Midbrain (tissue), 1 donor: ENCODE measurements at regions not wholly inside any gene's neighbourhood (a gene's known extent, or its start where the extent isn't known, plus 50 kb on each side); places are given as distances from the start of the nearest gene placed in this dataset.

Source experiments
- DNase-seq: peaks from one replicate; lab custom pipeline; 2025; lab: John Stamatoyannopoulos, UW

GRCh38 chr1:82445827-82446226 is 645.1 kb downstream of the ADGRL2 start:
- no peak for DNase-seq

GRCh38 chr1:82445132-82445531 is 644.4 kb downstream of the ADGRL2 start:
- DNase-seq, result no peak

DNA sequence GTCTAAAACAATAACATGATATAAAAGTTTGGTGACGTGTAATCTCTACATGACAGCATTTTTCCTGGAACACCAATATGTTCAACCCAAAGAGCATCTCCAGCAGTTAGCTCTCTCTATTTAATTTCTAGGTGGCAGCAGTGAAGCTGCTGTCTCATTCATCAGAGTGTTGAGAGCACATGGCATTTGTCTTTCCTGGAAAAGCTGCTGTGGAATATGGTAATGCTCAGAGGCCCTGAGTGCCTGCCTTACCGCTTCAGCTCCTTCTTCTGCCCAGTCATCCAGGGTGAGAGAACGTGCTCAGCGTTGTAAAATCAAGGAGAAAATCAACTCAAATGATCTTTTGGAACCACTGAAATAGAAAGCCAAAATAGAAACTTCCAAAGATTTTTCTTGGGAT is 640.7 kb downstream of the ADGRL2 start:
- DNase-seq, result no peak

DNA sequence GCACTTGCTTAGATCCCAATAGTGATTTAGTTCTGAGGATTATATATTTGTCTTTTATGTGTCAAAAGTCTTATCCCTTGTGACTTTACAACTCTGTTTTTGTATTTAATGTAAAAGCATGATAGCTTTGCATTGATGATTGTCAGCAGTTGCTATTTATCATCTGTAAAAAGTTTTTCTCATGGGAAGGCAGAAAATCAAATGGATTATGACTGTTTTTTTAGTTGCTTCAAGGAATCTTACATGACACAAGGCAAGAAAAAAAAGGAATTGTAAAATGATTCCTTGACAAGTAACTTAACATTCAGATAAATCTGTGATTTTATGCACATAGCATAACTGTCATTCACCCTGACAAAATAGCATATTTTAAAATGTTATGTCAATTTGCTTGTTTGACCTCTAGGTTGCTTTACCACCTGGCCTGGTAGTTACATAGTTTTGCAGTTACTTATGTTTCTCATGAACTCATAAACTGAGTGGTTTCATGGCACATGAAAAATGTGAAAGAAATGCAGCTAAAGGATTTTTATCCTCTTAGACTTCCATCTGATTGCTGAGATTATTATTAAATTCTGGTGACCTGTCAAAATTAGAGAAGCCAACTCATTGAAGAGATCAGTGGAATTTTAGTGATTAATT is 622.6 kb downstream of the ADGRL2 start:
- no peak for DNase-seq

GRCh38 chr1:82421782-82422181 is 621.0 kb downstream of the ADGRL2 start:
- no peak for DNase-seq

DNA sequence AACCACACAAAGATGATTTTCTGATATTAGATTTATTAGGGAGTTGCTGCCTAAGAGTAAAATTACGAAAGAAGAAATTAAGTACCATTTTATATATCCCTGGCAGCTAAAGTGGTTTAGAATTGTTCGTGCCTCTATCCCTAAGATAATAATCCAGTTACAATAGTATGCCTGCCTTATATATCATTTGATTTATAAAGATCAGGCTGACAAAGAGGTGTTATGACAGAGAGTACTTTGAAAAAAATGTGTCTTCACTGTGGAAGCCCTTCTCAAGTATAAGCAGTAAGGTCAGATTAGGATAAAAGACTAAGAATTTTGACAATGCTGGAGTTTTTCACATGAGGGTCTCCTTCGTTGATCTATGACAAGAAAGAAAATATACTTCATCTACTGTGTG is 619.9 kb downstream of the ADGRL2 start:
- DNase-seq, result no peak

DNA sequence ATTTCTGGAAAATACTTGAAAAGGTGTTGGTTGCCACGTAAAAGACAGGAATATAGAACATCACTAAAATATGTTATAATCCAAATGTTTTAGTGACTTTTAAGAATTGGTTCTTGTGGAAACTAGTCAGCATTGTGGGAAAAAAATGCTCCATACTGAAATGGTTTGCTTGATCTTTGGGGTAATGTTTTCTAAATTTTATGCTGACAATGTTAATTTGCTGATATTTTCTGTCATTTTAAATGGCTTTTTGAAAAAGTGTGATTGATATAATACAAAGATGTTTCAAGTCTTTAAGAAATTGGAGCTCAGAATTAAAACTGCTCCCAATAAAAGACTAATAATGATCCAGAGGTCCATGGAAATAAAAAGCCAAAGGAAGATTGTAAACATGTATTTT is 610.9 kb downstream of the ADGRL2 start:
- no peak for DNase-seq

DNA sequence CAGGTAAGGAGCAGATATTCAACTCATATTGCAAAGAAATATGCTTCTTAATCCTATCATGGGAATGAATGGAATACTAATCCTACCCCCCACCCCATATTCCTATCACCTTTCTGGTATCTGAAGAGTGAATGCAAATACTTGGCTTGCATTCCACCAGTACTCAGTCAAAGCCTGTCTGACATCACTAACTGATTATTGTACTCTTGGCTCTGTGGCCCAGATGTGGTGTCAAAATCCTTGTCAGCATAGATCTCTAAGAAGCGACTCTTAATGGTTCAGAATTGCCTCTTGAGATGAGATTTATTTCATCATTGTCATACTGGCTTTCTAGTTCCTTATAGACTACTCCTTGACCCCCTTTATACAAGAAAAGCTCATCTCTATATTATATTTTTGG is 604.6 kb downstream of the ADGRL2 start:
- no peak for DNase-seq

- DNase-seq, result no peak
These were observed 600.4 kb downstream of the ADGRL2 start for GRCh38 chr1:82401116-82401515.

DNA sequence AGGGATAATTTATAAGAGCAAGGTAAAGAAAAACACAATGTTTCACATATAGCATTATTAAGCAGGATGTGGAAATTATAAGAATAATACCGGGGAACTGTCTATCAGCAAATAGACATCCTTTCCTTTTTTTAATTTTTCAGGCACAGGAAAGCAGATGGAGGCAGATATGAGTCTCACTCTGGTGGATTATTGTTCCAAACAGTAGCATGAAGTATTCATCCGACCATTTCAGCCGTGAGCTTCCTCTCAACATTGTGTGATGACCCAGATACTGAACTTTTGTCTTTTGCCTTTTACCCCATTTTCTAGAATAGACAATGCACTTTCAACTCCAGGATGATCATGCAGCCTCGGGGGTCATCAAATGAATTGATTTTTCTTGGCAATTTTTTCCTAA is 599.8 kb downstream of the ADGRL2 start:
- DNase-seq, result no peak

DNA sequence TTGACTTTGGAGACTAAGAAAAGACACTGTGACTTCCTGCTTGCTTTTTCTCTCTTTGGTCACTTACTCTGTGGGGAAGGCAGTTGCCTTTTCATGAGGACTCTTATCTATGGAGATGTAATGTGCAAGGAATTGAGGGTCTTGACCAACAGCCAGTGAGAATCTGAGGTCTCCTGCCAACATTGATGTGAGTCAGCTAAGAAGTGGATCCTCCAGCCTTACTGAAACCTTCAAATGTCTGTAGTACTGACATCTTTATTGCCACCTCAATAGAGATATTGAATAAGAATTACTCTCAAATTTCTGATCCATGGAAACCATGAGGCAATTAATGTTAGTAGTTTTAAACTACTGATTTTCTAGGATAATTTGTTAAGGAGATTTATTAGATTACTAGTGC is 598.4 kb downstream of the ADGRL2 start:
- no peak for DNase-seq

GRCh38 chr1:82398357-82398756 is 597.6 kb downstream of the ADGRL2 start:
- no peak for DNase-seq

DNA sequence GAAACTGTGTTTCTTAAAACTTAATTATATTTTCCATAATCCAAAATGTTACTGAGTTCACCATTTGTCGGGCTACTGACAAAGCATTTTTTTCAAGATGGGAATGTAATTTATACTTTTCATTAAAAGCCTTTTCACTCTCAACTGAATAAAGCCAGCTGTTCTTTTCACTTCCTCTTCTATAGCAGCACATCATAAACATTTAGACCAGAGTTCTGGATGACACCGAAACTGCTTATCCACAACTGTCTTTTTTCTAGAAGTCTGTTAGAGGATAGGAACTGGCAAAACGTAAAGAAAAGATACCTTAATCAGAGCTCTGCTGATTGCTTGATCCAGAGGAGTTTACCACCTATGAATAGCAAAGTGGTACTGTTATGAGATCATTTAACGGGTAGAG is 594.7 kb downstream of the ADGRL2 start:
- DNase-seq, result no peak

GRCh38 chr1:82392946-82393345 is 592.2 kb downstream of the ADGRL2 start:
- DNase-seq, result no peak

DNA sequence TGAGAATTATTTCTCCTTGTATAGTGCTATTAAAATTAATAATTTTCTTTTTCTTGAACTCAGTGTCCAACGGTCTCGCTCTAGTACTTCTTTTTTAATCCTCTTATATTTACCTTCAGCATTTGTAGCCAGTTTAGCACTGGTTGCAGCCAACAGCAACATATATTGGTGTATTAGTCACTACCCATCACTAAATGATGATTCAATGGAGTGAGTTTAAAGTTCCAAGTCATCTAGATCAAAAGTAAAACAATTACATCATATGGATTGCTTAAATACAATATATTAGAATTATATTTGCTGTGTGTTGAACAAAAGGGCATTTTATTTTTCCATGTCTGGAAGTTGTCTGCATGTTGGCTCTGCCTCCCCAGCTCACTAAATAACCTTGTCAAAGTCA is 591.8 kb downstream of the ADGRL2 start:
- DNase-seq, result no peak

DNA sequence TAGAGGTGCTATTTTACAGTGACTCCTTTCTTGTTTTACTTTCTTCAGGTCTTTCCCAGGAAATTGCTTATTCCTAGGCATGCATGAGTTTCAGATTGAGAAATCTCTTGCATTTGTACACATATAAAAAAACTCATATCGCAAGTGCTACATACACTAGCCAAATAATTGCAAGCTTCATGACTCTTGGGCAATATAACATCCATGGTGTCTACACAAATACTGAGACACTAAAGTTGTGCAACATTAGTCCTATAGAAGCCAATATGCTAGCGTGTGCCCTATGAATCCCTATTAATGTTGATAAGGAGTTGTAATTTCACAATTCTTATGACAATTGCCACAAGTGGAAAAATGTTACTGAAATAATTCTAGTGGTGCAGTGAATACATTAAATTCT is 591.0 kb downstream of the ADGRL2 start:
- no peak for DNase-seq

DNA sequence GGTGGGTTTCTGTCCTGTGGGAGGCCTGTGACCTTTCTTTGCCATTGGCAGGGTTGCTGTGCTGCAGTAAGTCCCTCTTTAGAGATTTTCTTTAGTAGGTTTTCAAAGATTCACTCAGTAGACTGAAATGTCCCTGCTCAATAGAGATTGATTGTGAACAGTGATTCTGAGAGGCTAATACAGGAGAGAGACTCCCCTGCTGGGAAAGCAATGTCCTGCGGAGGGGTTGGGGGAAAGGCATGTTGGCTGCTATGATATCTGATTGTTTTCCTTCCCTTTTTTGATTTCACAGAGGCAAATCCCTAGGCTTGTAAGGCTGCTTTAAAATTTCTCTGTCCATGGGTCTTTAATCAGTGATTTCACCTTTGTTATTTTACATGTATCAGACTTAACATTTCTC is 589.9 kb downstream of the ADGRL2 start:
- no peak for DNase-seq

- DNase-seq, result no peak
These were observed 587.9 kb downstream of the ADGRL2 start for GRCh38 chr1:82388679-82389078.

GRCh38 chr1:82387012-82387366 is 586.3 kb downstream of the ADGRL2 start:
- no peak for DNase-seq

DNA sequence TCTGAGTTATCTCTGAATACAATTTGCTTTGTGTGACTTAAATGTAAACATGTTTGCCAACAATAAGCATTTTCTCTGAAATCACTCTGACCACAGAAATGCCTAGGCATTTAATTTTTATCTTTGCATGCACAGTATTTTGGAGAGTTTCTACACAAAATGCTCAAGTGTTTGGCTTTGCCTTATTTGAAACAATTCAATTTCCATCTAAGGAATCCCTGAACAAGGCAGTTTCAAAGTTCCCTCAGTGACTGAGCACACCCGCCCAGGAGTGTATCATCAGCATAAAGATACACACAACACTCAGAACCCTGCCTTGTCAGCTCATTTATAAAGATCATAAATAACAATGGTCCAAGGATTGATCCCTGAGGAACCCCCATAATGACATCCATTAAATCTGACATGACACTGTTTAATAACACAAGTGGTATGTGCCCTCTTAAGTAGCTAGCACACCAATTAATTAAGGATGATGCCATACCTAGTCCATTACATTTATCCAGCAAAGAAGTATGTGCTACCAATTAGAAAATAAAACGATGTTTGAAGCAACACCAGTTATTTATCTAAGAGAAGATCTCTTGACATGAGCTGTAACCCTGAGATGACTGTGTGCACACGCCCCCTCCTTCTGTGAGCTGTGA is 585.8 kb downstream of the ADGRL2 start:
- no peak for DNase-seq

DNA sequence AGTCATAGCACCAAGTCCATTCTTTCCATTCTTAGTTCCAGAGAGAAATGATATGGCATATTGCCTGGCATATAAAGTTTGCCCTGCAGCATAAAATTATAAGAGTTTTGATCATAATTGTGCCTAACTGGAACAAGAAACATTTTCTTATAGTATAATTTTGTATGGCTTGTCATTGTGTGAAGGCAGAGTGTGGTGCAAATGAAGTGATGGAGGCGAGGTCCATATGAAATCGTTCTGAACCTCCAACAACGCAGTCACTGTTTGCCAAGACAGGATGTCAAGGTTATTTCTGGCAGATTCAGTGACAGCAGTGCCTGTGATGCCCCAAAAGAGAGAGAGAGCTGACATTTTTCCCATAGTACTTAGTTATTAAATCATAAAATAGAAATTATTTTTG is 584.0 kb downstream of the ADGRL2 start:
- DNase-seq, result no peak

DNA sequence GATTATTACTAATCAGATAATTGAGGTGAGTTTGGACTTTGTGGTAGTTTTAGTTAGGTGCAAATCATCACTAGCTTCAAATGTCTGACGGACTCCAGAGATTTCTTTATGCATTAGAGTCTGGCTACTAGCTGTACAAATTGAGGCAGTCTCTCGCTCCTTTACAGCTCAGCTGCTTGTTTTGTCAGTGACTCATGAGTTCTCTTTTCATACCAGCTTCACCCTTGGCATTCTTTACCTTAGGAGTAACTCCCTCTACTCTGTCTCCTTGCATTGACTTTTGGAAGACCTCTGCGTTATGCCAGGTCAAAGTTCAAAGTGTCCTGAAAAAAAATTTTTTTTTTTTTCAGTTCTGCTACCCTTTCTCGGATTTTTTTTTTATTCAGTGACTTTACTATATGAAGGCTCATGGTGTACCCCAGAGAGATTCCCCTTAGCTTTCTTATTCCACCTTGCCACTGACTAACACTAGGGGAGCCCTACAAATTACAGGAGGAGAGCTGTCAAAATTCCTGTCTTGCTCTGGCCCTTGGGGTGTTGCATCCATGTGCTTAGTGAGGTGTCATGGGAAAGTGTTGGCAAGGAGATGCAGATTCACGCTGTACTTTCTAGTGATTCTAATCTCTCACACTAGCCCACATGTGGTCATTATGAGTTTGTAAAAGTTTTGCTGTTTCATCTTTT is 576.6 kb downstream of the ADGRL2 start:
- no peak for DNase-seq

- DNase-seq, result no peak
These were observed 573.0 kb downstream of the ADGRL2 start for GRCh38 chr1:82373710-82374109.
